Adrenal gland (tissue), 5 donors: ENCODE measurements at regions not wholly inside any gene's neighbourhood (a gene's known extent, or its start where the extent isn't known, plus 50 kb on each side); places are given as distances from the start of the nearest gene placed in this dataset.

Experiments used
- POLR2A ChIP-seq, 2 donors: fragments of 450-650 bp; IDR thresholded peaks; one replicate each; pipeline ENCODE4 v1.6.1; 2017; ENCODE audit warnings: antibody characterized with exemption in 2 of 2, mild to moderate bottlenecking in 2 of 2, moderate library complexity in 1 of 2
- TF ChIP-seq, protein P1 (sequence below), 6 experiments: fragments of 450-650 bp in 4 of 6; fragments of 200-600 bp in 2 of 6; sonication (generic) in 1 of 6; IDR thresholded peaks; 1 replicate in 5 of 6; 2 replicates in 1 of 6; pipeline versions ENCODE4 v1.5.1 to v1.8.0; 2016 to 2021; ENCODE audit warnings: antibody characterized with exemption in 6 of 6, mild to moderate bottlenecking in 2 of 6, moderate library complexity in 1 of 6
- donor health status: DM: no; HTN: no; CAD: no.

DNA sequence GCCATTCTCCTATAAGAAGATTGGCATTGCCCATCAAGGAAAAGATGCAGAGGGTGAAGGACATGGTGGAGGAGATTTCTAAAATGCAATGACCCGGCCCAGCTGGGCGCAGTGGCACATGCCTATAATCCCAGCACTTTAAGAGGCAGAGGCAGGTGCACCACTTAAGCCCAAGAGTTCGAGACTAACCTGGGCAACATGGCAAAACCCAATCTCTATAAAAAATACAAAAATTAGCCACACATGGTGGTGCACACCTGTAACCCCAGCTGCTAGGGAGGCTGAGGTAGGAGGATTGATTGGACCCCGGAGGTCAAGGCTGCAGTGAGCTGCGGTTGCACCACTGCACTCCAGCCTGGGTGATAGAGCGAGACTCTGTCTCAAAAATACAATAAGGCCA, 331.8 kb downstream of the FOXO1 start:
- TF ChIP-seq POLR2A (IDR thresholded peaks at IDR 0.05), result no peak
- TF ChIP-seq, protein P1, sequence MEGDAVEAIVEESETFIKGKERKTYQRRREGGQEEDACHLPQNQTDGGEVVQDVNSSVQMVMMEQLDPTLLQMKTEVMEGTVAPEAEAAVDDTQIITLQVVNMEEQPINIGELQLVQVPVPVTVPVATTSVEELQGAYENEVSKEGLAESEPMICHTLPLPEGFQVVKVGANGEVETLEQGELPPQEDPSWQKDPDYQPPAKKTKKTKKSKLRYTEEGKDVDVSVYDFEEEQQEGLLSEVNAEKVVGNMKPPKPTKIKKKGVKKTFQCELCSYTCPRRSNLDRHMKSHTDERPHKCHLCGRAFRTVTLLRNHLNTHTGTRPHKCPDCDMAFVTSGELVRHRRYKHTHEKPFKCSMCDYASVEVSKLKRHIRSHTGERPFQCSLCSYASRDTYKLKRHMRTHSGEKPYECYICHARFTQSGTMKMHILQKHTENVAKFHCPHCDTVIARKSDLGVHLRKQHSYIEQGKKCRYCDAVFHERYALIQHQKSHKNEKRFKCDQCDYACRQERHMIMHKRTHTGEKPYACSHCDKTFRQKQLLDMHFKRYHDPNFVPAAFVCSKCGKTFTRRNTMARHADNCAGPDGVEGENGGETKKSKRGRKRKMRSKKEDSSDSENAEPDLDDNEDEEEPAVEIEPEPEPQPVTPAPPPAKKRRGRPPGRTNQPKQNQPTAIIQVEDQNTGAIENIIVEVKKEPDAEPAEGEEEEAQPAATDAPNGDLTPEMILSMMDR (IDR thresholded peaks at IDR 0.05), result no peak
